Testis (tissue), 2 donors: ENCODE measurements at regions not wholly inside any gene's neighbourhood (a gene's known extent, or its start where the extent isn't known, plus 50 kb on each side); places are given as distances from the start of the nearest gene placed in this dataset.

ENCODE experiments used
- POLR2A ChIP-seq: fragments of 450-650 bp; IDR thresholded peaks from one replicate; pipeline ENCODE4 v1.6.1; 2017; ENCODE audit warnings: antibody characterized with exemption, mild to moderate bottlenecking, moderate library complexity
- TF ChIP-seq, protein P1 (sequence below), 3 experiments: fragments of 450-650 bp in 2 of 3; fragments of 200-600 bp in 1 of 3; sonication (generic) in 1 of 3; IDR thresholded peaks; one replicate each; pipeline ENCODE4 v1.5.1; 2016 to 2019; ENCODE audit warnings: antibody characterized with exemption in 3 of 3, mild to moderate bottlenecking in 2 of 3, moderate library complexity in 1 of 3

DNA sequence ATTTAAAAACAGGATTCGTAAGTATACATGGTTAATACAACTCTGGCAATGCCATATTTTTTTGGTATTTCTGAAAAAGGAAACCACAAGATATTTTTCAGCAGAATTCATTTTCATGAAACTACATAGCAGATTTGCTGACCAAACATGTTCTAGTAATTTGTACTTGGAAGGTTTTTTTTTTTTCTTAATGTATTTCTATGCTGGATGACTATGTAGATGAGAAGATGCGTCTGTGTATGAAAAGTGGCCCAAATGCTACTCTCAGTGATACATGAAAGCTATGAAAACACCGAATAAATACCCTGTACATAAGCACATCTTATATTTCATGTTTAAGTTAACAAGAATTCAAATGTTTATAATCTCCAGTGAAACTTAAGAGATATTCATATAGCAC, 400.9 kb upstream of the CYLC2 start:
- TF ChIP-seq, protein P1, sequence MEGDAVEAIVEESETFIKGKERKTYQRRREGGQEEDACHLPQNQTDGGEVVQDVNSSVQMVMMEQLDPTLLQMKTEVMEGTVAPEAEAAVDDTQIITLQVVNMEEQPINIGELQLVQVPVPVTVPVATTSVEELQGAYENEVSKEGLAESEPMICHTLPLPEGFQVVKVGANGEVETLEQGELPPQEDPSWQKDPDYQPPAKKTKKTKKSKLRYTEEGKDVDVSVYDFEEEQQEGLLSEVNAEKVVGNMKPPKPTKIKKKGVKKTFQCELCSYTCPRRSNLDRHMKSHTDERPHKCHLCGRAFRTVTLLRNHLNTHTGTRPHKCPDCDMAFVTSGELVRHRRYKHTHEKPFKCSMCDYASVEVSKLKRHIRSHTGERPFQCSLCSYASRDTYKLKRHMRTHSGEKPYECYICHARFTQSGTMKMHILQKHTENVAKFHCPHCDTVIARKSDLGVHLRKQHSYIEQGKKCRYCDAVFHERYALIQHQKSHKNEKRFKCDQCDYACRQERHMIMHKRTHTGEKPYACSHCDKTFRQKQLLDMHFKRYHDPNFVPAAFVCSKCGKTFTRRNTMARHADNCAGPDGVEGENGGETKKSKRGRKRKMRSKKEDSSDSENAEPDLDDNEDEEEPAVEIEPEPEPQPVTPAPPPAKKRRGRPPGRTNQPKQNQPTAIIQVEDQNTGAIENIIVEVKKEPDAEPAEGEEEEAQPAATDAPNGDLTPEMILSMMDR (IDR thresholded peaks at IDR 0.05) = no peak
- no peak for TF ChIP-seq POLR2A
